Glutamatergic neuron (in vitro differentiated cells): ENCODE measurements at regions not wholly inside any gene's neighbourhood (a gene's known extent, or its start where the extent isn't known, plus 50 kb on each side); places are given as distances from the start of the nearest gene placed in this dataset.
A peak's percentile ranks its signal among the peaks of the same experiment; 100 is the strongest.

Experiments used
- DNase-seq: peaks from one replicate; pipeline ENCODE4 v3.0.0; 2022
- H3K27ac Mint-ChIP-seq: one replicate; pipeline ENCODE4 v1.8.0; 2020; ENCODE audit warnings: mild to moderate bottlenecking, mixed read lengths, inconsistent platforms; ENCODE audit not compliant: unreplicated experiment
- H3K27me3 Mint-ChIP-seq: one replicate; pipeline ENCODE4 v1.8.0; 2020; ENCODE audit warnings: mild to moderate bottlenecking, moderate library complexity, mixed read lengths, inconsistent platforms; ENCODE audit not compliant: unreplicated experiment
- H3K36me3 Mint-ChIP-seq: one replicate; pipeline ENCODE4 v1.8.0; 2020; ENCODE audit warnings: mild to moderate bottlenecking, mixed read lengths, inconsistent platforms; ENCODE audit not compliant: unreplicated experiment
- H3K4me1 Mint-ChIP-seq: one replicate; pipeline ENCODE4 v1.8.0; 2020; ENCODE audit warnings: mild to moderate bottlenecking, low read depth, mixed read lengths, inconsistent platforms; ENCODE audit not compliant: unreplicated experiment
- H3K4me3 Mint-ChIP-seq: one replicate; pipeline ENCODE4 v1.8.0; 2020; ENCODE audit warnings: mild to moderate bottlenecking, mixed read lengths, inconsistent platforms; ENCODE audit not compliant: unreplicated experiment
- H3K9me3 Mint-ChIP-seq: one replicate; pipeline ENCODE4 v1.8.0; 2020; ENCODE audit warnings: mild to moderate bottlenecking, moderate library complexity, mixed read lengths, inconsistent platforms; ENCODE audit not compliant: unreplicated experiment
- TF ChIP-seq, protein P1 (sequence below): fragments of 200-600 bp; sonication (generic); IDR thresholded peaks from one replicate; pipeline ENCODE4 v1.5.0; 2021; ENCODE audit not compliant: partially characterized antibody, unreplicated experiment

DNA sequence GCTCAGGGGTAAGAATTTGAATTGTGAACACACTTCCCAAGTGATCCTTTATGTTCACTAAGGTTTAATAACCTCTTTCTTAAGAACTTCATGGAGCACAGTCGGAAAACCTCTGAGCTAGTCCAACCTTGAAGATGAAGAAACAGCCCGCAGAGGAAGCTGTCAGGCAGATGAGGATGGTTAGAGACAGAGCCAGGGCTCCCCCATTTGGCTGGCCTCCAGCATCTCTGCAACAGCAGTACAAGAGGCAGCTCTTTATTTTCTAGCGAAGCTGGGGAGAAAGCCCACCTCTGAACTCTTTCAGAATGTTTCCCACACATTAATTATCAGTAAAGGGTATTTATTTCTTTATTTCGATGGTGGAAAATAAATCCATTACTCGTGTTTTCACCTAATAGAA, 350.8 kb downstream of the DMRT2 start:
- H3K9me3 Mint-ChIP-seq: no peaks in the 10 kb centered on the region
- peak; percentile 23 for DNase-seq
- no peak overlapping the region for H3K4me3 Mint-ChIP-seq
- TF ChIP-seq, protein P1, sequence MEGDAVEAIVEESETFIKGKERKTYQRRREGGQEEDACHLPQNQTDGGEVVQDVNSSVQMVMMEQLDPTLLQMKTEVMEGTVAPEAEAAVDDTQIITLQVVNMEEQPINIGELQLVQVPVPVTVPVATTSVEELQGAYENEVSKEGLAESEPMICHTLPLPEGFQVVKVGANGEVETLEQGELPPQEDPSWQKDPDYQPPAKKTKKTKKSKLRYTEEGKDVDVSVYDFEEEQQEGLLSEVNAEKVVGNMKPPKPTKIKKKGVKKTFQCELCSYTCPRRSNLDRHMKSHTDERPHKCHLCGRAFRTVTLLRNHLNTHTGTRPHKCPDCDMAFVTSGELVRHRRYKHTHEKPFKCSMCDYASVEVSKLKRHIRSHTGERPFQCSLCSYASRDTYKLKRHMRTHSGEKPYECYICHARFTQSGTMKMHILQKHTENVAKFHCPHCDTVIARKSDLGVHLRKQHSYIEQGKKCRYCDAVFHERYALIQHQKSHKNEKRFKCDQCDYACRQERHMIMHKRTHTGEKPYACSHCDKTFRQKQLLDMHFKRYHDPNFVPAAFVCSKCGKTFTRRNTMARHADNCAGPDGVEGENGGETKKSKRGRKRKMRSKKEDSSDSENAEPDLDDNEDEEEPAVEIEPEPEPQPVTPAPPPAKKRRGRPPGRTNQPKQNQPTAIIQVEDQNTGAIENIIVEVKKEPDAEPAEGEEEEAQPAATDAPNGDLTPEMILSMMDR: no peak
- H3K27me3 Mint-ChIP-seq: no peaks in the 10 kb centered on the region
- H3K4me1 Mint-ChIP-seq: no peaks in the 10 kb centered on the region
- H3K27ac Mint-ChIP-seq: no peak overlapping the region
- H3K36me3 Mint-ChIP-seq: peaks cover 1% of the 10 kb centered on the region

DNA sequence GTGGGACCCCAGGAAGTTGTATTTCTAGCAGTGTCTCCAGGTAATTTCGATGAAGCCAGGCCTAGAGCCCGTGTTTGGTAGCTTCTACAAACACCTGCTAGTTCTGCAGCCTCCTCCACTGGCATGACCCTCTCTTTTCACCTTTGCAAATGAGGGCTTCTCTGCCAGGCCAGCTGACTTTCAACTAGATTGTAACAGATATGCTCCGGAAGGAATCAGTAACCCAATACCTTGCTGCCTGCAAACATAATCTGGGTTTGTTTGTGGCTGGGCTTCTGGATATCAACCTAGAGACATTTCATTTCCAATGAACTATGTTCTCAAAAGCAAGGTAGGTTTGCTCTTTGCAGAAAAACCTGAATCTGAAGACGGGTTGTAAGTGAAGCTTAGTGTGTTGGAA, 354.8 kb downstream of the DMRT2 start:
- Mint-ChIP-seq H3K27me3 (no peaks in the 10 kb centered on the region), H3K9me3 (no peaks in the 10 kb centered on the region), H3K4me3 (no peak overlapping the region), H3K27ac (no peak overlapping the region), H3K36me3 (no peaks in the 10 kb centered on the region), H3K4me1 (no peaks in the 10 kb centered on the region)
- DNase-seq: no peak
- TF ChIP-seq, protein P1: no peak

DNA sequence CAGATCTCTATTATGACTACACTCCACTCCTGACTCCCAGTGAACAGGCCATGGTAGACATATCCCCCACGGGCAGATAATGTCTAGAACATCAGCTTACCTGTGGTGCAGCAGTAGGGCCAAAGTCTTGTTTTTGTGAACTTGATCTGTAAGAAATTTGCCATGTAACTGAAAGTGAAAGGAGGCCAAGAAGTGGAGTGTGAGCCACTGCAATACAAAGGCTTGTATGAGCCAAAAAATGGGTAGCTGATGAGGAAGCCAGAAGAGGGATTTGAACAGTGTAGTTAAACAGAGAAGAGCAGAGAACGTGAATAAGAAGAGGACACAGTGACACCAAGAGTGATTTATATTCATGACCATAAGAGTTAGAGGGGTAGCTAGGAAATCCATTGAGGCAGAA, 361.7 kb downstream of the DMRT2 start:
- TF ChIP-seq, protein P1: no peak
- no peaks in the 10 kb centered on the region for H3K27me3 Mint-ChIP-seq
- peaks cover 6% of the 10 kb centered on the region for H3K4me1 Mint-ChIP-seq
- no peaks in the 10 kb centered on the region for H3K36me3 Mint-ChIP-seq
- no peak for DNase-seq
- H3K9me3 Mint-ChIP-seq: no peaks in the 10 kb centered on the region
- H3K27ac Mint-ChIP-seq: no peak overlapping the region
- H3K4me3 Mint-ChIP-seq: no peak overlapping the region

DNA sequence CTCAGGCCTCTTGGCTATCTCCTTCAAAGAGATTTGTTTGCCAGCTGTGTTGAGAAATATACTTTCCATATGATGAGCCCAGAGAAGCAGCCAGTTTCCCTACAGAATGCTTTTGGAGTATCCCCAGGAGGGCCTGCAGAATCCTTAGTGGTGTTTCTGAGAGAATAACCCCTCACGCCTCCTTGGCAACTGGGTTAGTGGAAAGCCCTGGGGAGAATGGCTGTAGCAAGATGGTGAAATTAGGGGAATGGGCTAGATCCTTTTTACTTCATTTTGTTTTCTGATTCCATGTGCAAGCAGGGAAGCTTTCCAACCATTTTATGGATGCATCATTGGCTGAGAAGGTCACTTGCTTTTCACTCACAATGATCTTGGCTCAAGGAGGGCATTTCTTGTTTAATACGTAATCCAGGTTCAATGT, 364.6 kb downstream of the DMRT2 start:
- Mint-ChIP-seq H3K27me3 (no peaks in the 10 kb centered on the region), H3K9me3 (no peaks in the 10 kb centered on the region), H3K36me3 (no peaks in the 10 kb centered on the region), H3K27ac (no peak overlapping the region), H3K4me1 (peaks cover 6% of the 10 kb centered on the region), H3K4me3 (no peak overlapping the region)
- DNase-seq: no peak
- TF ChIP-seq, protein P1: no peak

DNA sequence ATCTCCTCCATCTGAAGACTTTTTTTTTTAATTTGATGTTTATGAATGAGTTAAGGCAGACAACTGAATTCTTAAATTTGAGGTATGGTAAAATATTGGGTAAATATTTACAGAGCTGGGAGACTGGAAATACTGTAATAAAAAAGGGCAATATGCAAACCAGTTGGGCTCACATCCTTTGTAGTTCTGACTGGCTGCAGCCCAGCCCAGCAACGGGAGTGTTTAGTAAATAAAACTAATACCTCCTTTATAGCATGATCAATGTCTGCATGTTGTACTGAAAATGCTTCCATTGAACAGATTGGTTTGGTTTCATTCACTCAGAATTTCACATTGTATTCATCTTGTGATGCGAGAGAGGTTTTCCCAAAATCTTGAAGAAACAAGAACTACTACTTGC, 365.0 kb downstream of the DMRT2 start:
- TF ChIP-seq, protein P1: no peak
- Mint-ChIP-seq H3K4me3 (no peak overlapping the region), H3K27ac (no peak overlapping the region), H3K27me3 (no peaks in the 10 kb centered on the region), H3K9me3 (no peaks in the 10 kb centered on the region), H3K4me1 (peaks cover 6% of the 10 kb centered on the region), H3K36me3 (no peaks in the 10 kb centered on the region)
- no peak for DNase-seq
